ENCODE measurements at regions not wholly inside any gene's neighbourhood (a gene's known extent, or its start where the extent isn't known, plus 50 kb on each side); places are given as distances from the start of the nearest gene placed in this dataset.
"Not testable (repeated sequence)": the region's sequence is repeated elsewhere in the genome, so short reads cannot be mapped to it uniquely, and the experiment has no call there.

GRCh38 chr5:125052584-125052983 lies 306.1 kb upstream of the ZNF608 start:
- DNase-seq = no peak

GRCh38 chr5:125053179-125053578 lies 306.7 kb upstream of the ZNF608 start:
- no peak for DNase-seq

GRCh38 chr5:125054146-125054545 lies 307.7 kb upstream of the ZNF608 start:
- DNase-seq = no peak

GRCh38 chr5:125056671-125057485 lies 310.4 kb upstream of the ZNF608 start:
- DNase-seq = no peak

- no peak for DNase-seq
These were observed 311.7 kb upstream of the ZNF608 start for GRCh38 chr5:125057912-125058826.

GRCh38 chr5:125059255-125060002 lies 313.0 kb upstream of the ZNF608 start:
- no peak for DNase-seq

- DNase-seq = no peak
These were observed 315.3 kb upstream of the ZNF608 start for GRCh38 chr5:125061726-125062125.

- DNase-seq = no peak
These were observed 318.4 kb upstream of the ZNF608 start for GRCh38 chr5:125064621-125065438.

GRCh38 chr5:125065741-125066140 lies 319.3 kb upstream of the ZNF608 start:
- no peak for DNase-seq

GRCh38 chr5:125070961-125071360 lies 324.5 kb upstream of the ZNF608 start:
- no peak for DNase-seq

- DNase-seq = no peak
These were observed 326.7 kb upstream of the ZNF608 start for GRCh38 chr5:125073090-125073489.

GRCh38 chr5:125075567-125075966 lies 329.1 kb upstream of the ZNF608 start:
- no peak for DNase-seq

- DNase-seq = not testable (repeated sequence)
These were observed 332.6 kb upstream of the ZNF608 start for GRCh38 chr5:125079028-125079427.

- DNase-seq = no peak
These were observed 334.7 kb upstream of the ZNF608 start for GRCh38 chr5:125081101-125081500.

- no peak for DNase-seq
These were observed 337.5 kb upstream of the ZNF608 start for GRCh38 chr5:125083981-125084380.

- DNase-seq = no peak
These were observed 339.5 kb upstream of the ZNF608 start for GRCh38 chr5:125085797-125086505.

- no peak for DNase-seq
These were observed 342.2 kb upstream of the ZNF608 start for GRCh38 chr5:125088522-125089105.

- not testable (repeated sequence) for DNase-seq
These were observed 345.7 kb upstream of the ZNF608 start for GRCh38 chr5:125092138-125092537.

GRCh38 chr5:125093776-125094175 lies 347.3 kb upstream of the ZNF608 start:
- no peak for DNase-seq

- DNase-seq = no peak
These were observed 353.9 kb upstream of the ZNF608 start for GRCh38 chr5:125100342-125100741.

- DNase-seq = no peak
These were observed 354.5 kb upstream of the ZNF608 start for GRCh38 chr5:125100951-125101350.
